ENCODE measurements at regions not wholly inside any gene's neighbourhood (a gene's known extent, or its start where the extent isn't known, plus 50 kb on each side); places are given as distances from the start of the nearest gene placed in this dataset.
"Not testable (repeated sequence)": the region's sequence is repeated elsewhere in the genome, so short reads cannot be mapped to it uniquely, and the experiment has no call there.

DNA sequence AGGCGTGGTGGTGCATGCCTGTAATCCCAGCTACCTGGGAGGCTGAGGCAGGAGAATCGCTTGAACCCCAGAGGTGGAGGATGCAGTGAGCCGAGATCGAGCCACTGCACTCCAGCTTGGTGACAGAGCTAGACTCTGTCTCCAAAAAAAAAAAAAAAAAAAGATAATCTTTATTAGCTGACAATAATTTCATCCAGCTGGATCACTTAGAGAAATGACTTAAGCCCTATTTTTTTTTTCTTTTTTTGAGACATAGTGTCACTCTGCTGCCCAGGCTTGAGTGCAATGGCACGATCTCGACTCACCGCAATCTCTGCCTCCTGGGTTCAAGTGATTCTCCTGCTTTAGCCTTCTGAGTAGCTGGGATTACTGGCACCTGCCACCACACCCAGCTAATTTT lies 51.6 kb upstream of the MAP4K4 start:
- not testable (repeated sequence) for H3K27ac Mint-ChIP-seq; H3K4me1 Mint-ChIP-seq (ENCODE audit: low read depth); H3K9me3 Mint-ChIP-seq; H3K4me3 Mint-ChIP-seq; H3K27me3 Mint-ChIP-seq; H3K36me3 Mint-ChIP-seq (ENCODE audit: low read depth); DNase-seq

DNA sequence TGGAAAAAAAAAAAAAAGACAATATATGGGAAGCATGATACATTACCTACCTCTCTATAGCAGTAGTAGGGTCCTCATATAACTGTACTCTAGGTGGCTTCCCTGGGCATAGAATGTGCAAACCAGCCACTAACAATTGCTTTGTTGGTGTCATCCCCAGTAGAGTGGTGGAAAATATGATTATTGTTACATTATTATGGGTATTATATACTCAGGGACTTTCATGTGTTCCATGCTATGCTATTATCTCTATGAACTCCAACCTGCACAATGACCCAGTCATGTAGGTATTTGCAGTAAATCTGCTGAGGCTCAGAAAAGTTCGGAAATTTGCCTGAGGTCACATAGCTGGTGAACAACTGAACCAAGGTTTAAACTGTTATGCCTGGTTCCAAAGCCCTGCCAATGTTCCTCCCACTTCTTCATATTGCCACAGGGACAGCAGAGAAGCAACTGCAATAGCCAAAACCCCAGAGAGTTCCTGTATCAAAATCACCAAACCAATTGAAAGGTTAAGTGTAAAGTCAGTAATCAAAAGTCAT lies 52.6 kb upstream of the MAP4K4 start:
- DNase-seq, result no peak
- Mint-ChIP-seq H3K27me3 (no peaks in the 10 kb centered on the region), H3K4me3 (no peak overlapping the region), H3K36me3 (ENCODE audit: low read depth) (no peaks in the 10 kb centered on the region), H3K9me3 (no peaks in the 10 kb centered on the region), H3K4me1 (ENCODE audit: low read depth) (peaks cover 2% of the 10 kb centered on the region), H3K27ac (no peak overlapping the region)

DNA sequence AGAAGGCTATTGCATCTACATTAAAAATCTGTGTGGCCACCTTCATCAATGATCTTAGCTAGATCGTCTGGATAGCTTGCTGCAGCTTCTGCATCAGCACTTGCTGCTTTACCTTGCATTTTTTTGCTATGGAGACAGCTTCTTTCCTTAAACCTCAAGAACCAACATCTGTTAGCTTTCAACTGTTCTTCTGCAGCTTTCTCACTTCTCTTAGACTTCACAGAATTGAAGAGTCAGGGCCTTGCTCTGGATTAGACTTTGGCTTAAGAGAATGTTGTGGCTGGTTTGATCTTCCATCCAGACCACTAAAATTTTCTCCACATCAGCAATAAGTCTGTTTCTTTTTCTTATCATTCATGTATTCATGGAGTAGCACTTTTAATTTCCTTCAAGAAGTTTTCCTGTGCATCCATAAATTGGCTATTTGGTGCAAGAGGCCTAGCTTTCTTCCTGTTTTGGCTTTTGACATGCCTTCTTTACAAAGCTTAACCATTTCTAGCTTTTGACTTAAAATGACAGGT lies 54.4 kb upstream of the MAP4K4 start:
- Mint-ChIP-seq H3K4me3 (no peak overlapping the region), H3K4me1 (ENCODE audit: low read depth) (no peaks in the 10 kb centered on the region), H3K36me3 (ENCODE audit: low read depth) (no peaks in the 10 kb centered on the region), H3K9me3 (no peaks in the 10 kb centered on the region), H3K27me3 (no peaks in the 10 kb centered on the region), H3K27ac (no peak overlapping the region)
- no peak for DNase-seq

DNA sequence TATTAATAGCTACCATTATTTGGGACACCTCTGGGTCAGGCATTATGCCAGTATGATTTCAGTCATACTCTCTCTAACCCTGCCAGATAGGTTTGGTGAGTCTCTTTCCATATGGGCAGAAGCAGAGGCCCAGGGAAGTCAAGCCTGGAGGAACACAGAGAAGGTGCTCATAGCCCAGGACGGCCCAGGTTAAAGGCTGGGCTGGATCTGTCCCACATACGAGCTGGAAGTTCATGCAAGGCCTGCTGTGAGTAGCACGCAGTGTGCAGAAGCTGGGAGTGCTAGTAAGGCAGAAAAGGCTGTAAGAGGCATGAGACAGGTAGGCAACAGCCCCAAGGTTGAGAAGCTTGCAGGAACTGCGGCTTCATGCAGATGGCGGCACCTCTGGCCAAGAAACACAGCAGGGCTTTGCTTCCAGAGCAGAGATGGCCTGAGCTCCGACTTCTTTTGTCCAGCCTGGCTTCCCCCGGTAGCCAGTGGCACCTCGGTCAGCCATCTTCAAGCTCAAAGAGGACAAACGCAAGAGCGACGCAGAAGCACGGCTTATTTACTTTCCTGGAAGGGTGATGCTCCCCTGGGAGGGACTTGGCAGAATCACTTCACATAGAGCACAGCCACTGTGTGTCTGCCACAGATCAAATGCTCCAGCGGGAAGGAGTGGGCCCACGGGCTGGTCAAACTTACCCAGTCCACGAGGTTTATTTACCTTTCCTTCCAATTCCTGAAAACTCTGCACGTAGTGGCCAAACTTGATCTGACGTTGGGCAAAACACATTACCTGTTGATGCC lies 58.5 kb upstream of the MAP4K4 start:
- Mint-ChIP-seq H3K4me1 (ENCODE audit: low read depth) (no peaks in the 10 kb centered on the region), H3K27me3 (no peaks in the 10 kb centered on the region), H3K9me3 (no peaks in the 10 kb centered on the region), H3K4me3 (no peak overlapping the region), H3K36me3 (ENCODE audit: low read depth) (no peaks in the 10 kb centered on the region), H3K27ac (no peak overlapping the region)
- DNase-seq, result no peak

DNA sequence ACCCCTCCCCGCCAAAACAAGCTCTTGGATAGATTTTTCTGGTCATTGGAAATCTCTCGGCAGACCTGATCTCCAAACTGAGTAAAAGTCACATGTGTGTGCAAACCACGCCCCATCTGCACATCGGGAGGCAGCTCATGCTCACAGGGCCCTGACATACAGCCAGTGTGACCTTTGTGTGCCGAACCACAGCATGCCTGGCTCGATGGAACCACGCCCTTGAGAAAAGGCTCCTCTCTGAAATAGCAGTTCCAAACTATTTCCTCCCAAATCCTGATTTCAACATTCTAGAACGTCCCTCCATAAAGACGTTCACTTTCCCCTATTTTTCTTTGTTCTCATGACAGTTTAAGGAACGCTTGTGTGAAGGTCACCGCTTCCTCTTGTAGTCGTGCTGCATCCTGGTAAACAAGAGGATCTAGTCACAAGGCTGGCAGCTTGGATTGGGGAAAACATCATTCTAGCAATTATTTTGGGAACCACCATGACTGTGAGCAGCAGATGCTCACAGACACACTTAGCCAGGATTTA lies 59.3 kb upstream of the MAP4K4 start:
- H3K9me3 Mint-ChIP-seq, result no peaks in the 10 kb centered on the region
- no peak overlapping the region for H3K4me3 Mint-ChIP-seq
- no peak for DNase-seq
- no peaks in the 10 kb centered on the region for H3K36me3 Mint-ChIP-seq (ENCODE audit: low read depth)
- no peak overlapping the region for H3K27ac Mint-ChIP-seq
- H3K27me3 Mint-ChIP-seq, result no peaks in the 10 kb centered on the region
- no peaks in the 10 kb centered on the region for H3K4me1 Mint-ChIP-seq (ENCODE audit: low read depth)

DNA sequence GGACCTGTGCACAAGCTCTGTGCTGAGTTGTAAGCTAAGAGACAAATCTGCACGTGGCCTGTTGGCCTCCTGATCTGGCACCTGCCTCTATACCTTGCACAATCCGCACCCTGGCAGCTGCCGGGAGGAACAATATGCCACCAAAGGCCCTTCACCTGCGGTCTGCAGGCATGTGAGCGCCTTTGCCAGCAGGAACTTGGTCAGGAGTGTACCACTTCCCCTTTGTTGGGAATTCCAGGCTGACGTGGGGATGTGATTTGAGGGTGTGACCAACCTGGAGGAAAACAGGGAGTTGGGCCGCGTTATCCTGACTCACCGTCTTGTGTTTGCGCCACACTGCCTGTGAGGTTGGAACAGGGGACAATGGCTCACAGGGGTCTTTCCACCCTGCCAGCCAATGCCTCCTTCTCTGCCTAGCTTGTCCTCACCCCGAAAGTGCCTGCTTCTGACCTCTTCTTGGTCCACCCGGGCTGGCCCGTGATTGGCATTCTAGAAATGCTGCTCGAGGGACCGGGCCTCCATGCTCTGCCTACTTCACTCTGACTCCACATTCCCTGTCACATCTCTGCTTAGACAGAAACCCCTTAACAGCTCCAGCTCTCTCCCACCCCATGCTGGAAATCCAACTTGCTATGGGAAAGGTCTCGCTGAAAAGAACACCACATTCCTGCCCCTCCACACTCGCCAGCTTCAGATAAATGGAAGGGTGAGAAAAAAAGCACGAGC lies 67.1 kb upstream of the MAP4K4 start:
- Mint-ChIP-seq H3K4me3 (no peak overlapping the region), H3K36me3 (ENCODE audit: low read depth) (no peaks in the 10 kb centered on the region), H3K27me3 (no peaks in the 10 kb centered on the region), H3K27ac (no peak overlapping the region), H3K4me1 (ENCODE audit: low read depth) (peaks cover 2% of the 10 kb centered on the region), H3K9me3 (no peaks in the 10 kb centered on the region)
- no peak for DNase-seq

DNA sequence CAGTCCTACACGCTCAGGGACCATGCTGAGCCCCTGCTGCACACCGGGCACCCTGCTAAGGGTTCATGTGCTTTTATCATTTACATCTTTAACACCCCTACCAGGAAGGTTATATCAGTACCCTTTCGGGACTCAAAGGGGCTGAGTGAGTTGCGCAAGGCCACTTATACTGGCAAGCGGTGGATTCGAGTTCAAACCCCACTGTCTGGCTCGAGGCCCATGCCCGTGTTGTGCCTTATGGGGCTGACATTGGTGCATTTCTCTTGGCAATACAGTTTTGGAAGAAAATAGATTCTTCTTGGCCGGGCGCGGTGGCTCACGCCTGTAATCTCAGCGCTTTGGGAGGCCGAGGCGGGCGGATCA lies 69.5 kb upstream of the MAP4K4 start:
- no peaks in the 10 kb centered on the region for H3K9me3 Mint-ChIP-seq
- H3K4me1 Mint-ChIP-seq (ENCODE audit: low read depth), result peaks cover 12% of the 10 kb centered on the region
- DNase-seq, result no peak
- H3K27ac Mint-ChIP-seq, result no peak overlapping the region
- H3K36me3 Mint-ChIP-seq (ENCODE audit: low read depth), result no peaks in the 10 kb centered on the region
- no peaks in the 10 kb centered on the region for H3K27me3 Mint-ChIP-seq
- H3K4me3 Mint-ChIP-seq, result no peak overlapping the region

DNA sequence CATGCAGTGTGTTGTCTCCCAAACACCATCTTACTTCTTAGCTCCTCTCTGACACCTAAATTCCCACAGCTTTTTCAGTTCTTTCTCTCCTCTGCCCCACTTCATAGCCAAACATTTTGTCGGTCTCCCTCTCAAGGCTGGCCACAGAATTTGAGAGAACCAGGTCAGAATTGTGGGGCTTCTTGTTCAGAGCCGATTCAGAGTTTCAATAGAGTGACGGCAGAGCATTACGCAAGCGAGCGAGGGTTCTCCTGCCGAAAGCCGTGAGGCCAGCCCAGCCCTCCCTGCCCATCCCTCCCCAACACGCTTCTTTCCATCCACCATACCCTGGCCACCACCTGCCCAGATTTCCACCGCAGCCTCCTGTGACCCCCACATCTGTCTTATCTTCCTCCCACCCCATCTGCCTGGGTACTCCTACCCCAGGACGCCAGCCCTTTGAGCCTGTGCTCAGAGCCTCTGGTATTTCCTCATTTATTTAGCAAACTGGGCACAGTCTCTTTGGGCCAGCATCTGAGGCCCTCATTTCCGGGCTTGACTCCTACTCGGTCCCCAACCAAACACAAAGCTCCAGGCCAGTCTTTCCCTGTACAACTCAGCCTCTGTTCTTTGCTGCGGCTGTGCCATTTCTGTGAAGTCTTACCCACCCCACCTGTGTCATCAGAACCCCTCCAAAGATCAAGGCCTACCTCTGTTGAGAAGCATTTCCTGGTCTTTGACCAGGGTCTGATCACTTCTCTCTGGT lies 70.0 kb upstream of the MAP4K4 start:
- Mint-ChIP-seq H3K4me1 (ENCODE audit: low read depth) (peaks cover 18% of the 10 kb centered on the region), H3K27me3 (no peaks in the 10 kb centered on the region), H3K4me3 (no peak overlapping the region), H3K27ac (no peak overlapping the region), H3K9me3 (no peaks in the 10 kb centered on the region), H3K36me3 (ENCODE audit: low read depth) (no peaks in the 10 kb centered on the region)
- no peak for DNase-seq

DNA sequence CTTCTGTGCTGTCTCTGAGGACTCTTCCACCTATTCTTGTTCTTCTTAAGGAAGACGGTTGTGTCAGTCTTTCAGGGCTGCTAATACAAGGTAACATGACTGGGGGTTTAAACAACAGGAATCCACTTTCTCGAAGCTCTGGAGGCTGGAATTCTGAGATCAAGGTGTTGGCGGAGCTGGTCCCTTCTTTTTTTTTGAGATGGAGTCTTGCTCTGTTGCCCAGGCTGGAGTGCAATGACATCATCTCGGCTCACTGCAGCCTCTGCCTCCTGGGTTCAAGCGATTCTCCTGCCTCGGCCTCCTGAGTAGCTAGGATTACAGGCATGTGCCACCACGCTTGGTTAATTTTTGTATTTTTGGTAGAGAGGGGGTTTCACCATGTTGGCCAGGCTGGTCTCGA lies 71.7 kb upstream of the MAP4K4 start:
- H3K36me3 Mint-ChIP-seq (ENCODE audit: low read depth); H3K9me3 Mint-ChIP-seq; H3K27ac Mint-ChIP-seq; H3K27me3 Mint-ChIP-seq; H3K4me3 Mint-ChIP-seq; DNase-seq: not testable (repeated sequence)
- H3K4me1 Mint-ChIP-seq (ENCODE audit: low read depth), result peaks cover 29% of the 10 kb centered on the region

DNA sequence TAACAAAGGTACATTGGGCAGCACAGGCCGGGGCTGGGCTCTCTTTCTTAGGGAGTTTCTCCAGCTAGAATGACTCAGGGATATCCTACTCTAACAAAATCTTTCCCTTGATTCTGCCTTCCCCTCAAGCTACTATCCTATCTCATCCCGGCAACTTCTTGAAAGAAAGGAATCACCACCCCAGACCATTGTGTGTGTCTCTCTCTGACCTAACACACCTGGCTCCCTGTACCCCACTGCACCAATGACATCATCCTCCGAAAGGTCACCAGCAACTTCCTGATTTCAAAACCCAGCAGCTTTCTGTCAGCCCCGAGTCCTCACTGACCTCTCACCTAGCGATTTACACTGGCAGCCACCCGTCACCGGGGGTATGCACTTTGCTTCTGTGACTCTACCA lies 72.1 kb upstream of the MAP4K4 start:
- H3K4me1 Mint-ChIP-seq (ENCODE audit: low read depth), result peaks cover 29% of the 10 kb centered on the region
- H3K27ac Mint-ChIP-seq, result peak overlapping the region; percentile 17
- DNase-seq, result no peak
- no peaks in the 10 kb centered on the region for H3K9me3 Mint-ChIP-seq
- H3K36me3 Mint-ChIP-seq (ENCODE audit: low read depth), result no peaks in the 10 kb centered on the region
- no peaks in the 10 kb centered on the region for H3K27me3 Mint-ChIP-seq
- no peak overlapping the region for H3K4me3 Mint-ChIP-seq

DNA sequence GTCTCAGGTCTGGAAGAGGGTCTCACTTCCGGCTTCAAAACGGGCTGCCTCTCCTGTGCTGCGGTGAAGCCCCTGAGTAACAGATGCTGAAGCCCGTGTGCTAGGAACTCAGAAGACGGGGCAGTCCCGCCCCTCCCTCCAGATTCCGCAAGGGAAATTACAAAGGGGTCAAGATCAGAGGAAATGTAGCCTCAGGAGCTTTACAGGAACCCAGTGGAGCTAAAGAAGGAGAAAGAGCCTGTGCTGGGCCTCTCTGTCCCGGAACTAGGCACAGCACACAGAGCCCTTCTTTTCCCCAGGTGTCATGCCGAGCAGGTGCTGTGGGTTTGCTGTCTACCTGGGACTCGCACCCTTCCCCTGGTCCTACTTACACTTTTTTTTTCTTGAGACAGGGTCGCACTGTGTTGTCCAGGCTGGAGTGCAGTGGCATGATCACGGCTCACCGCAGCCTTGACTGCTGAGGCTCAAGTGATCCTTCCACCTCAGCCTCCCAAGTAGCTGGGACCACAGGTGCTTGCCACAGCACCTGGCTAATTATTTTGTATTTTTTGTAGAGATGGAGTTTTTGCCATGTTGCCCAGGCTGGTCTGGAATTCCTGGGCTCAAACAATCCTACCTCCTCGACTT lies 72.7 kb upstream of the MAP4K4 start:
- H3K27ac Mint-ChIP-seq, result no peak overlapping the region
- peaks cover 29% of the 10 kb centered on the region for H3K4me1 Mint-ChIP-seq (ENCODE audit: low read depth)
- H3K36me3 Mint-ChIP-seq (ENCODE audit: low read depth), result no peaks in the 10 kb centered on the region
- no peak overlapping the region for H3K4me3 Mint-ChIP-seq
- no peaks in the 10 kb centered on the region for H3K27me3 Mint-ChIP-seq
- DNase-seq, result no peak
- H3K9me3 Mint-ChIP-seq, result no peaks in the 10 kb centered on the region

DNA sequence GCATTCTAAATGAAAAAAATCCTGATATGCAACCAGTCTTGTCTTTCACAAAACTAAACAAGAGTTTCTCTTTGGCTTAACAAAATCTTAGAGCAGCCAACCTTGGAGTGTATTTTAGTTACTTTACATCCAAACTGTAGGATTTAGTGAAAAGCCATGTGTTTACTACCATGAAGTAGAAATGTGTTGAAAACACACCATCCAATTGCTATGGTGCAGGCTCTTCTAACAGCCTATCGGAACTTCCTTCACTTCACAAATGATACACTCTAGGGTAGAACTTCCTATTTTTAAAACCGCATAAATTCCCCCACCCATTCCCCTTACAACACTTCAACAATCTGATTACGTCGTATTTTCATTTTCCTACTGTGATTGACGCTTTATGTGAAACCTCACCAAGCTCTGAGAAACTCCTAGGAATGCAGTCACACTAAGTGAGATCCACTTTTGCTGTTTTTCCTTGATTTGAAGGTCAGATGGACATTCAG lies 74.4 kb upstream of the MAP4K4 start:
- H3K27me3 Mint-ChIP-seq, result no peaks in the 10 kb centered on the region
- no peaks in the 10 kb centered on the region for H3K9me3 Mint-ChIP-seq
- peak overlapping the region; percentile 50 for H3K27ac Mint-ChIP-seq
- DNase-seq, result no peak
- H3K4me3 Mint-ChIP-seq, result peak overlapping the region; percentile 5
- H3K4me1 Mint-ChIP-seq (ENCODE audit: low read depth), result peaks cover 29% of the 10 kb centered on the region
- H3K36me3 Mint-ChIP-seq (ENCODE audit: low read depth), result no peaks in the 10 kb centered on the region

DNA sequence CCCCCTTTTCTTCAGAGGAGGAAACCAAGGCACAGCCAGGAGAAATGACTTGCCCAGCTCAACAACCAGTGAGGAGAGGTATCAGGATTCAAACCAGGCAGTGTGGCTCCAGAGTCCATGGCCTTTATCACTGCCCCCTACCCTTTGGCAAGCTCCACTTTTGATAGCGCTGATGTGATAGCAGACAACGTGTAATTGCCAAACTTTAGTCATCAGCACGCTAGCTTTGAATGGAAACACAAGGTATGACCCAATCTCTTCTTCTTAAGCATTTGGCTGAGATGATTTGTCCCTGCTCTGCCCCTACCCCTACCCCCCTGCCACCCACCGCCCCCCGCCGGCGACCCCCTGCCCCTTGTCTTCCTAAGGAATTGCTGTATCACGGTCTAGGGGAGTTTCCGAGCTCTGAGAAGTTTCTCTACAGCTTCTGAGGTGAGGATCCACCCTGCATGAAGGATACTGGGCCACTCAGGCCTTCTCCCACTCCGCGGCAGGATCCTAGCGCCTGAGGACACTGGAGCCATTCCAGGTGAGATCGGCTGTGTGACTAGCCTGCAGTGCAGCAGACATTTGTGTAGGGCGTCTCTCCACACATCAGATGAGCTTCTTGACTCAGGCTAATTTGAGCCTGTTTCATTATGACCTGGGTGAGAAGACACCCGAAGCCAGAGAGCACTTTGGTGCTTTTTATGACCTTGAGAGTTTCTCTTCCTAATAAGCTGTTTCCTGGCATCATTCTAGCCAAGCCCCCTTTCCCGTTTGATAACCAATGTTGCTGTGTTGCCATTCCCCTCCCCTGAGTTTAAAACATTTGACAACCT lies 75.1 kb upstream of the MAP4K4 start:
- H3K27me3 Mint-ChIP-seq, result no peaks in the 10 kb centered on the region
- H3K4me1 Mint-ChIP-seq (ENCODE audit: low read depth), result peaks cover 29% of the 10 kb centered on the region
- no peaks in the 10 kb centered on the region for H3K9me3 Mint-ChIP-seq
- H3K27ac Mint-ChIP-seq, result peak overlapping the region; percentile 50
- DNase-seq, result no peak
- peak overlapping the region; percentile 5 for H3K4me3 Mint-ChIP-seq
- H3K36me3 Mint-ChIP-seq (ENCODE audit: low read depth), result no peaks in the 10 kb centered on the region

Measured in activated T-cell treated with anti-CD3 and anti-CD28 coated beads, Interleukin-2, amount 50 U/mL, for 24 hours (primary cell).